HG03457 (cell line): ENCODE measurements at regions not wholly inside any gene's neighbourhood (a gene's known extent, or its start where the extent isn't known, plus 50 kb on each side); places are given as distances from the start of the nearest gene placed in this dataset.
"Not testable (repeated sequence)": the region's sequence is repeated elsewhere in the genome, so short reads cannot be mapped to it uniquely, and the experiment has no call there.

Experiments used
- ATAC-seq: cut with Tn5 transposase; IDR thresholded peaks from one replicate; pipeline ENCODE4 v1.9.1; 2021; ENCODE audit warnings: moderate number of reproducible peaks; ENCODE audit not compliant: unreplicated experiment

DNA sequence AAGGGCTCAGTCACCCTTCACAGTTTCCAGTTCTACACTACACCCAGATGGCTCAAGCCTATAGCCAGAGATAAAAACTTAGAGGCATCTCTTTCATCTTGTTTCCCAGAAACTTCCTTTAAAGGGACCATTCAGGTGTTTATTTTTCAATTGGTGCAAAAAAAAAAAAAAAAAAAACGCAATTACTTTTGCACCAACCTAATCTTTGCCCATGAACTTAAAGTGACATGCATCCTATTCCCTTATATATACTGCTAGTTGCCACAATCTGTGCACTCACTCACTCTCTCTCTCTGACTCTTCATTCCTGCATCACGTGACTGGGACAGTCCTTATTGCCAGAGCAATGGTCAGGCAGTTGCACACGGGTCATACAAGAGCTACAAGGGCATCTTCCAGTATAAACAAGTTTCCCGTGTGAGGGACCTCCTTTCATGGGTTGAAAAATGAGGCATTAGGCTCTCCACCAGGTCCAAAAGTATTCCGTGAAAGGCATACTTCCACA lies 789.4 kb downstream of the EPHA4 start:
- ATAC-seq: no peak

DNA sequence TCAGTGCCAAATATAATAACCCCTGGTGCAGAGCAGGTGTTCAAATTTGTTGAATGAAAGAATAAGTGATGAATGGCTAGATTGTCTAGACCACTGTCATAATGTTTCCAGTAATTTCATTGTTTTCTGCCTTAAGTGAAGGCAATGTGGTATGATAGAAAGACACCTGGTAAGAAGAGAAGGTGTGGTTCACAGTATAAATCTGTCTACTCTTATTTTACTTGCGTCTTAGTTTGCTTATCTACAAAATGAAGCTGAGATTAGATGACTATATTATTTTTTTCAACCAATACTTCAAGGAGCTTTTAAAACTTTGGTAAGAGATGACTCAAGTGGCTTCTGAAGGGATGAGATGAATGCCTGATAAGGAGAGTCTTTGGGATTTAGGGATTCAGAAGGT lies 788.4 kb downstream of the EPHA4 start:
- no peak for ATAC-seq

DNA sequence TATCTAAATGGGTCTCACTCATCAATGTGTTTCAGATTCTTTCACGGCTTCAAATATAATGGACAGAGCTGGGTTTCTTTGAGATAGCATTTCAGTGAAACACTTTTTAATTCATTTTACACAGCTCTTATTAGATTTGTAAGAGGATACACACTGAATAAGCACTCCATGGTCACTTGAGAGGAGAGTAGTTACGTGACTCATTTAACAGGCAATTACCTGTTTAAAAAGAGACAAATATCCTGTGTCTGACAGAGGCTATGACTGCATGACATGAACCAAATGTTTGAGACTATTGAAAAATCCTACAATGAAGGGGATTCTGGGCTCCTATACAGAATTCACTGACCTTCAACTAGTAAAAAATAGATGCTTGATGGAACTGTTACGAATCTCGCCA lies 786.9 kb downstream of the EPHA4 start:
- ATAC-seq: no peak

DNA sequence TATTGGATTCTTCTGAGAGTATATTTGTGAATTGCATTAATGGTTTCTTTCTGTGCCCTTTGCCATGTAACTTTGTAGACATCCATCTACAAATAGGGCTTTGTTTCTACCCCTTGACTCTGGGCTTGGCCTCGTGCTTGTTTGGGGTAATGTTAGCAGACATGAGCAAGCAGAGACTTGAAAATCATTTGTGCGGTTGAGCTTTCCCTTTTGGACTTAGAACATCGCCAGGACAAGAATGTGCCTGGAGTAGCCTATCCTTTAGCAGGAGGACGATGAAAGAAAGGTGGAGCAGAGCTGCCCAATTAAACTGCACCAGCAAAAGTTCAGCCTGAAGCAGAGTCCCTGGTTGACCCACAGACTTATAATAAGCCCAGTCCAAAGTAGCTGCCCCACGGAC lies 785.9 kb downstream of the EPHA4 start:
- no peak for ATAC-seq

DNA sequence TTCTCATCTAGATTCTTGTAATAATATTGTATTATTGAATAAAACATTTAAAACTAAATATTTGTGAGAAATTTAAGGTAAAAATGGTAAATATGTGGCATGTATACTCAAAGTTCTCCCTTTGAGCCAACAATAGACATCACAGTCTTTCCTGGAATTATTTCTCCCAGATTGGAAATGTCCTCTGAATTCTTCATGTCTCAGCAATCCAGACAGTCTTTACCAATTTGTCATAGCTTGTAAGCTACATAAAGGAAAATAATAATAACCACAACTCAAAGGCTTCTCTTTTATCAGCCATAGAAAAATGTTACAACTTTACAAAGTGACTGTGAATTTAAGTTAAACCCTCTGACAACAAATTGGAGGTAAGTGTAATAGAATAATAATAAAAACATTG lies 784.9 kb downstream of the EPHA4 start:
- no peak for ATAC-seq

DNA sequence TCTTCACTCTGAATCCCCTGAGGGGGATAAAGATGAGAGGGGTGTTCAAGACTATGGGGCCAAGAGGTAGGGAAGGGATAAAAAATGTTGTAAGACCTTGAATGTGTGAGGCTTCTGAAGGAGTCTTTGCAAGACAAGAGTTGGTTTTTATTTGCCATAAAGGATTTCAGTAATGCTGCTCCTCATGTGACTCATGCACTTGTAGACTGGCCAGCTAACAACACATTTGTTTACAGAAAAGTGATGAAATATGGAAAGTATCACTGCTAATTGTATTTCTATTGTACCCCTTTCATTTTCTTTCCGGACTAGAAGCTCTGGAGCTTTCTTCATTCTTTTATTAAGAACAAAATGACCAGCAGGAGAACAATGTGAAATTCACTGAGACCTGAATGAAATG lies 782.1 kb downstream of the EPHA4 start:
- no peak for ATAC-seq

DNA sequence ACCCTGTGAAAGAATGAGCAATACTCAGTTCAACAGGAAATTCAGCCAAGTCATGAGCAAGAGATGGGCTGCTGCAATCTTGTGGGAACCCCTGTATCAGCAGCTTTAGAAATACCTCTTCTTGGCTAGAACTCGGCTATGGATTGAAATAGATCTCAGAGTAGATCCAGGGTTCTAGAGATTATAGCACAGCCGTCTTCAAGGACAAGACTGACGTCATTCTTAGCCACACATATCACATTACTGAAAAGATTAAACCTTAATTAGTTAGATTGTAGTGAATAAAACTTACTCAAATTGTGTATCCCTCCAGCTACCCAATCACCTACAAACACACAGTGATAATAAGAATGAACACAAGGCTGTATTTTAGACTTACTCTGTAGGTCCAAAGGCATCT lies 776.4 kb downstream of the EPHA4 start:
- no peak for ATAC-seq

DNA sequence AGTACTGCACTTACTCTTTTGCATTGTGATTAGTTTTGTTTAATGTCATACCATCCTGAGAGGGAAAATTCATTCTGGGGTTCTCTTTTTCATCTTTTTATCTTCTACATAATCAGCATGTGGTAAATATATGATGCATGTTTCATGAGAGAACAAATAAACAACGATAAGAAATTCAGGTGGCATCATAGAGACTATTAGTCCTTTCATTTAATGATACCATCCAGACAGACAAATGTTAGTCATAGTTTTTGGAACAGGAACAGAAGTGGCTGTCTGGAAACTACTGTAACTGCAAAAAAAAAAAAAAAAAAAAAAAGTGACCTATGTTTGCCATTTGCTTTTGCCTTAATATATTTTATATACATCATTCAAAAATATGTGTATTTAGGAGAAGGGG lies 761.0 kb downstream of the EPHA4 start:
- no peak for ATAC-seq

DNA sequence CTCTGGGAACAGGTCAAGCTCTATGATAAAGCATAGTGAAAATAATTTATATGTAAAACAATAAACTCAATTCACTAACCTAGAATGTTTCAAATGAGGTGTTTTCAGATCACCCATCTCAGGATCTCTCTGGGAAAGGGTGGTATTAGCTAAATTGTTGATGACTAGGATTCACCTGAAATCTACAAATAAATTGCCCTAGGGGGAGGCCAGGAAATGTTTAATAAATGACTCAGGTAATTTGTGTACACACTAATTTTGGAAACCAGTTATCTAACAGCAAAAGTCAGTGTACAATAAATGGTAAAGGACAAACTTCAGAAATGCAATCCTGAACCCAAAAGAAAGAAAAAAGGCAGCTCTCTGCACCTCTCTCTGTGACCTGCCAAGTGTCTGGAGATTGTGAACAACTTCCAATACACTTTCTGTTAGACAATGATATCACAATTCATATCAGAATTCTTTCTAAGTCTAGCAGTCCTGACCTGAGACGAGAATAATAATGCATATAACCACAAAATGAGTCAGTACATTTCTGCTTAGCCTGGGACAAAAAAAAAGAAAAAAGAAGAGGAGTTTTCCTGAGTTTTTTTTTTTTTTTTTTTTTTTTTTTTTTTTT lies 760.0 kb downstream of the EPHA4 start:
- no peak for ATAC-seq

DNA sequence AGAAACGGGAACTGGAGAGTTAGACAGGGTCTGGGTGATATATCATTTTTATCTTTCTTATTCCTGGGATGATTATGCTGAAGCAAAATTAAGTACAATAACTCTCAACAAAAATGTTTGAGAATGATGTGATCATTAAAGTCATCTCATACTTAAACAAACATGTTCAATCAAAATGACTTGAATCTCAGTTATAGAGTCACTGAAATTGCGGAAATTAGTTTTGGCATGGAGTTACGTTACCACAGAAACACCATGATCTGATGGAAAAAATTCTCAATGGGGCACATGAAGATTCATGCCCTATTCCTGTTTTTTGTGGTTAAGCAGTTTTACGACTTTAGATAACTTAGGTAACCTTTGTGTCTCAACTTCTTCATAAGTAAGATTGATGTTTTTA lies 757.7 kb downstream of the EPHA4 start:
- no peak for ATAC-seq

DNA sequence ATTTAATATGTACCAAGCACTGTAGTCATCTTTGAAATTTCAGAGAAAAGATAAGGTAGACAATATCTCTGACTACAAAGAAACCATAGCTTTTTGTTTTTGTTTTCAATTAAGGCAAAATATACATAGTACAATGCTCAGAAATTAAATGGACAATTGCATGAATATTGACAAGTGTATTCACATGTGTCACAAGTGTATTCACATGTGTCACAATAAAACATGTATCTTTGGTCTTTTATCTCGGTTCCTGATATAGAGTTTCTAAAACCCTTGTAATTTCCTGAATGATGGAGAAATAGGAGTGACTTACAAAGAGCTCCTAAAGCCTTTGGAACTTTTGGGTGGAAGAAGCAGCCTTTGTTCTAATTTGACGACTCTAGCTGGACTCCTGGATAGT lies 756.4 kb downstream of the EPHA4 start:
- no peak for ATAC-seq

DNA sequence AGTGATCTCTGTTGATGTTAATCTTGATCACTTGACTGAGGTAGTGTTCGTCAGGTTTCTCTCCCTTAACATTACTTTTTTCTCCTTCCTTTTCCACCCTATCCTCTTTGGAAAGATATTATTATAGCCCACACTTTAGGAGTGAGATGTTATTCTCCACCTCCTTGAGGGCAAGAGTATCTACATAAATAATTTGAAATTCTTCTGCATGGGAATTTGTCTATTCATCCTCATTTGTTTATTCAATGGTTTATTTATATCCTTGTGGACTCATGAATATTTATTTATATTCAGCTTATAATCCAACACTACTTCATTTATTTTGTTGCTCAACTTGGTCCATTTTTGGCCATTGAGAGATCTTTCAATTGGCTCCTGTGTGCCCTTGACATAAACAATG lies 750.4 kb downstream of the EPHA4 start:
- ATAC-seq: no peak

DNA sequence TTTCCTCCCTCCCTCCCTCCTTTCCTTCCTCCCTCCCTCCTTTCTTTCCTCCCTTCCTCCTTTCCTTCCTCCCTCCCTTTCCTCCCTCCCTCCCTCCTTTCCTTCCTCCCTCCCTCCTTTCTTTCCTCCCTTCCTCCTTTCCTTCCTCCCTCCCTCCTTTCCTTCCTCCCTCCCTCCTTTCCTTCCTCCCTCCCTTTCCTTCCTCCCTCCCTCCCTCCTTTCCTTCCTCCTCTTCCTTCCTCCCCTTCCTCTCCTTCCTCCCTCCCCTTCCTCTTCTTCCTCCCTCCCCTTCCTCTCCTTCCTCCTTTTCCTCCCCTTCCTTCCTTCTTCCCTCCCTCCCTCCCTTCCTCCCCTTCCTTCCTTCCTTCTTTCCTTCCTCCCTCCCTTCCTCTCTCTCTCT lies 748.5 kb downstream of the EPHA4 start:
- ATAC-seq: not testable (repeated sequence)

DNA sequence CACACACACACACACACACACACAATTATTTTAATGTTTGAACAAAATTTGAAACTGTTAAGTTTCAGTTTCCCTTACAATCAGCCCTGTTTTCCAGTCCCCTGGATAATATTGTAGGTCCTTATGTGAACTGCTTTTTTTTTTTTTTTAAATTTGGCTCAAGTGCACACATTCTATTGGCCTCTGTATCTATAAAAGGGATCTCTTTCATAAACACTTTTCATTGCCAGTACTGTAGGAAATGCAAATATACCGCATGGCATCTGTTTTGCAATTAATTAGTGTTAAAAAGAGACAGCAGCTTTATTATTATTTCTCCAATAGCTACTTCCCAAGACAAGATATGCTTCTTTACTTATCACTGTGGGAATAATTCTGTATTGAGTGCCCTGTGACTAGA lies 738.7 kb downstream of the EPHA4 start:
- no peak for ATAC-seq

DNA sequence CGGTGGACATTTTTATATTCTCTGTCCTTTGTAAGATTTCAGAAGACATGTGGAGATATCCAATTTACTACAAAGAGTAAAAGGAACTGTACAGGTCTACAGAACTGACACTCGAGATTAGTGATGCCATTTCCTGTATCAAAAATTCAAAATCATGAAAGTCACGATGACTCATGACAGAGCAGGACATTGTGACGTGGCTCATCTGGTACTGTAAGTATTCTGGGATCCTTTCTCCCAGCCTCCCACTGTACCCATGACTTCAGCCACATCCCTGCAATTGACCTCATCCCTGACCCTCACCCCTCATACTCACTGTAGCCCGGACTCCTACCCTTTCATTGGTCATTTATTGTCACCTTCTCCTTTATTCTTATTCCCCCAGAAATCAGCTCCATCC lies 736.5 kb downstream of the EPHA4 start:
- no peak for ATAC-seq

DNA sequence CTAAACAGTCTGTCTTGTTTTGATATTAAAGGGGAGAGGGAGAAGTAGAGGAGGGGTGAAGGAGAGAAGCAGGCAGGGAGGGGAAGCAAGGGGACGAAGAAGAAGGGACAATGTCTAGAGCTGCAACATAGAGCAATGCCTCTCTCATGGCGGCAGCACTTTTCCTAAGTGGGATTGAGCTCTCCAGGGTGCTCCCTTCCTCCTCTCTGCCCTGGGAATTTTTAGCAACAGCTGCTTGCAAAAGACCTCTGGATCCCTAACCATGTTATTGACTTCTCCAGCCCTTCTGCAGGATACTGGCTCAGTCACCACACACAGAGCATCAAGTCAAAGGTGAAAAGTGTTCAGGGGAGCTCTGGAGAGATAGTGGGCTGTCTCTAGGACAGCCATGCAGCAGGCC lies 734.9 kb downstream of the EPHA4 start:
- no peak for ATAC-seq

DNA sequence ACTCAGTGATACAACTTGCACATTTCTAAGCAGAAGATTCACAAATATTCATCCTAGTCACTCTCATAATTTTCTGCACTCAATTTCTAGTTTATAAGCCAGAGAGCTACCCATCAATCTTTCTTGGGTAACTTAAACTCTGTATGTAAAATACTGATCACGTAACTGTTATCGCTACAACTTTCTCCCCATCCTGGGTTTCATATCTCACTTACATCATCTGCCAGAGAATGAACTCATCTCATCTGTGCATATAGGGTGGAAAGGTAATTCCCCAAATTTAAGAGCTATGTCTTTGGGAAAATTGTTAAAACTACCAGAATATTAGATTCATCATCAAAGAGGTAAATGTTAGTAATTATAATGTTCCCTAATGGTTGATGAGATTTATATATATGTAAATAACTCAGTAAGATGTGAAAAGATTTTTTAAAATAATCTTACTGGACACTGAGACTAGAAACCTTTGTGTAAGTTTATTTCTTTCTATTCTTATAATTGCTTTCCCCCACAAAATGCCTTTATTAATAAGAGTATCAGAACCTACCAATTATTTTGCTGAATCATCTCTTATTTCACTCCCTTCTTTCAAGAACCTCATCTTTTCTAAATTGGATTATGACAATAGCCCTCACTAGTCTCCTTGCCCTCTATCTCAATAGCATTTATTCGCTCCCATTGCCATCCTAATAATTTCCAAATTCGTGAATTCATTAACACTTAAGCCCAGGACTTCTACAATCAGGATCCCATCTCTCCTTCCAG lies 729.0 kb downstream of the EPHA4 start:
- ATAC-seq: no peak

DNA sequence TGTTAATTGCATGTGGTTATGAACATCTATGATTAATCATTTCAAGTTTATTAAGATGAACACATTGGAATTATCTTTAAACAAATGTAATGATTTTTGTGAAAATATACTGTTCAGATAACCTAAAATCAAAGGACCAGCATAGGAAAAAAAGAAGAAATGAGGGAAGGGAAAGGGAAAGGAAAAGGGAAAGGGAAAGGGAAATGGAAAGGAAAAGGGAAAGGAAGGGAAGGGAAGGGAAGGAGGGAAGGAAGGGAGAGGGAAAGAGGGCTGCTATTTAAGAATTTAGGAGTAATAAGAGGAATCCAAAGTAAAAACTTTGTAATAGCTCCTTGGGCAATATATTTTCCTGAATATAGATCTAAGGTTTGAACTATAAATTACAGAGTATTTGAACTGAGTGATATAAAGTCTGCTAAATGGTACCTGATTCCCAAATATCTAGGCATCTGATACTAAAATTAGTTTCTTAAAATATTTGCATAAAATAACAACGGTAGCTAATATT lies 726.3 kb downstream of the EPHA4 start:
- no peak for ATAC-seq

DNA sequence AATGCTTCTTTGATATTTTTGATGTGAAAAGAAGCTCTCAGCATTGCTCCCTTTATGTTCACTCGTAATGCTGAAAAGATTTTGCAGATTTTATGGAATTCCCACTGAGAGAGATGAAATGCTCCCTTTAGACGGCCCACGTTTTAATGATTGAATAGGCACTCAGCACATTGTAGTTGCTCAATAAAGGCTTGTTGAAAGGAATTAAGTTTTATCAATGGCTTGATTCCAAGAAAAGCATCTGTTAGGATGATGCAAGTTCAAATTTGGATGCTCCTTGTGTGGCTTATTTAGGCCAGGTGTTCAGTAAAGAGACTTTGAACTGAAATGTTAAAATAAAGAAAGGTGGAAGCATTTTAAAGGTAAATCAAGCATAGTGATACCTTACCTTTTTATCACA lies 725.1 kb downstream of the EPHA4 start:
- no peak for ATAC-seq

DNA sequence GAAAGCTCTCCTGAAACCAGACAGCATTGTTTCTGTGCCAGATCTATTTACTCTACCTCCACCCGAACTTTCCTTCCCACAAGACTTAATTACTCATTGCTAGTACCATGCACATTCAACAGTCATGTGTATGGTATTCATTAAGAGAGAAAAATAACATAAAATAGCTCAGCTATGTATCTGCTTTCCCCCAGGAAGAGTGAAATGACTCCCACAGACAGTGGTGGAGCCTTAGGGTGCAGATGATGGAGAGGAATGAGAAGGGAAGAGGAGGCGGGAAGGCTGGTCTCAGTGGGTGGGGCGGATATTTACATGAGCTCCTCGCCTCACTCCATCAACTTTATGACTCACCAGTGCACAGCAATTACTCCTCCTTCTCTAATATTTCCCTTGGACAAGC lies 724.5 kb downstream of the EPHA4 start:
- ATAC-seq: no peak

DNA sequence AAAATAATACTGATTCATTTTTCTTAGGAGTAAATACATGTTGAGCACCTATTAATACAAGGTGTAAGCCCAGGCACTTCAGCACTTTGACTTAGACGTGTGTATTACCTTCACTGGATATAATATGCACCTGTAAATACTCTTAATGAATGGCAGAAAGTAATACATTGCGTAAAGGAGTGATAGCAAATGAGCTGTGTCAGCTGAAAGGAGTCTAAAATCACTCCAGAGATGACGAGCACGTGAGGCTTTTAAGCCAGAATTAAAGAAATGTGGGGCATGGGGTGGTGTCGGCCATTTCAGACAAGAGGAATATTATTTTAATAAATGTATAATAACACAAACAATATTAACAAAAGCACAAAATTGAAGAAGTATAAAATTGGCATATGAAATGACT lies 722.7 kb downstream of the EPHA4 start:
- no peak for ATAC-seq

DNA sequence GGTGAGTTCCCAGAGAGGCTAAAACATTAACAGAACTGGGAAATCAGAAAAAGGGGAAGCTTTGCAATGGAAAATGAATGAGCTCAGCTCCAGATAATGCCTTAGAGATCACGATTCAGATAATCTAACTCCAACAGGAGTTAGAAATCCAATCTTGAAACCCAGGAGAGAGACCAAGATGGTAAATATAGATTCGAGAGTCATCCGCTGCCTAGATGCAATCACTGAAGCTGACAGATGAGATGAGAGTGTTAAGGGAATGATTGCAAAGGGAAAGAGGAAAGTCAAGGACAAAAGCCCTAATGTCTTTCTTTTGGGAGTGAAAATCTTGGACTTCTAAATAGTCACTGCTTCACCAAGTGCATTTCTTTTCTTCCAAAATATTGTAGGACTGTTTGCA lies 722.0 kb downstream of the EPHA4 start:
- no peak for ATAC-seq

DNA sequence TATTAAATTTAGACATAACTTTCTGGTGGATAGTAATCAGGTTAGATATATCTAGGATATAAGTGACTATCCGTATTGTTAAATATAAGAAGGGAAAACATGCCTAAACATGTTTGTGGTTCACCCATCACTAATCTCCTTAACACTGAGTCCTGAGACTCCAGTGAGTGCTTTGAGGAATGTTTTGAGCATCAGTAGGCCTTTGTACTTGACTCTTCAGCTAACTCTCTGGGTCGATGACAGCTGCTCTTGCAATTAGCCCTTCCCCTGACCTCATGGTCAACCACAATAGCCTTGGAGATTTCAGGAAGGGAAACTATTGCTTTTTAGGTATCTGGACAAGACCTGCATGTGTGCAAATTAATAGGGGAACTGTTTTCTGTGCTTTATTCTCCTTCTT lies 716.8 kb downstream of the EPHA4 start:
- ATAC-seq: no peak
